Fibroblast of the aortic adventitia (primary cell): ENCODE measurements at regions not wholly inside any gene's neighbourhood (a gene's known extent, or its start where the extent isn't known, plus 50 kb on each side); places are given as distances from the start of the nearest gene placed in this dataset.

Experiments used
- DNase-seq: peaks from one replicate; pipeline ENCODE4 v3.0.0-alpha.2; 2010; ENCODE audit warnings: low read depth
- H3K4me3 ChIP-seq: 2 replicates; pipeline ENCODE4 v1.5.1; 2011; ENCODE audit warnings: low read depth, mild to moderate bottlenecking, control low read depth, low read length, moderate library complexity
- TF ChIP-seq, protein P1 (sequence below): IDR thresholded peaks from 2 replicates; pipeline ENCODE4 v1.5.1; 2011; ENCODE audit warnings: mild to moderate bottlenecking, low read length, control low read depth, inconsistent platforms; ENCODE audit not compliant: insufficient read depth

- no peak for DNase-seq
- no peak overlapping the region for H3K4me3 ChIP-seq
- TF ChIP-seq, protein P1, sequence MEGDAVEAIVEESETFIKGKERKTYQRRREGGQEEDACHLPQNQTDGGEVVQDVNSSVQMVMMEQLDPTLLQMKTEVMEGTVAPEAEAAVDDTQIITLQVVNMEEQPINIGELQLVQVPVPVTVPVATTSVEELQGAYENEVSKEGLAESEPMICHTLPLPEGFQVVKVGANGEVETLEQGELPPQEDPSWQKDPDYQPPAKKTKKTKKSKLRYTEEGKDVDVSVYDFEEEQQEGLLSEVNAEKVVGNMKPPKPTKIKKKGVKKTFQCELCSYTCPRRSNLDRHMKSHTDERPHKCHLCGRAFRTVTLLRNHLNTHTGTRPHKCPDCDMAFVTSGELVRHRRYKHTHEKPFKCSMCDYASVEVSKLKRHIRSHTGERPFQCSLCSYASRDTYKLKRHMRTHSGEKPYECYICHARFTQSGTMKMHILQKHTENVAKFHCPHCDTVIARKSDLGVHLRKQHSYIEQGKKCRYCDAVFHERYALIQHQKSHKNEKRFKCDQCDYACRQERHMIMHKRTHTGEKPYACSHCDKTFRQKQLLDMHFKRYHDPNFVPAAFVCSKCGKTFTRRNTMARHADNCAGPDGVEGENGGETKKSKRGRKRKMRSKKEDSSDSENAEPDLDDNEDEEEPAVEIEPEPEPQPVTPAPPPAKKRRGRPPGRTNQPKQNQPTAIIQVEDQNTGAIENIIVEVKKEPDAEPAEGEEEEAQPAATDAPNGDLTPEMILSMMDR: no peak
These were observed 67.8 kb downstream of the RASSF10 start for GRCh38 chr11:13076961-13077360.

- no peak overlapping the region for H3K4me3 ChIP-seq
- TF ChIP-seq, protein P1: no peak
- no peak for DNase-seq
These were observed 71.7 kb downstream of the RASSF10 start for GRCh38 chr11:13080861-13081260.

- H3K4me3 ChIP-seq: no peak overlapping the region
- DNase-seq: no peak
- TF ChIP-seq, protein P1: no peak
These were observed 73.5 kb downstream of the RASSF10 start for GRCh38 chr11:13082588-13082987.

GRCh38 chr11:13090228-13090708 lies 81.2 kb downstream of the RASSF10 start:
- TF ChIP-seq, protein P1: no peak

DNA sequence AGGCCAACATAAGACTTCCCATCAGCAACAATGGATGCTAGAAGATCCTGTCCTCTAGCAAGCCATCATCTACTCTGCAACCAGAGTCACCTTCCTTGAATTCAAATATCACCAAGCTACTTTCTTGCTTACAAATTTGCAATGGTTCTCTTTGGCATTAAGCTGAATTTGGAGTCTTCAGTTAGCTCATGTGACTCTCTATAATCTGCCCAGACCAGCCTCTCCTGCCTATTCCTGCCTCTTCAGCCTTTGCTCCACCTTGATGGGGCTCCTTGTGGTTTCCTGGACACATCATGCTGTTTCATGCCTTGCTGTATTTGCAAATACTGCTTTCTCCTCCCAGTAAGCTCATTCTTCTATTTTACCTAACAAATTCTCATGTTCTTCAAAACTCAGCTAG lies 82.3 kb downstream of the RASSF10 start:
- TF ChIP-seq, protein P1: no peak
- no peak overlapping the region for H3K4me3 ChIP-seq

More at GRCh38 chr11:13090228-13090708, 81.2 kb downstream of the RASSF10 start:
- no peak overlapping the region for H3K4me3 ChIP-seq
- DNase-seq: no peak

GRCh38 chr11:13091804-13092203 lies 82.7 kb downstream of the RASSF10 start:
- TF ChIP-seq, protein P1: no peak
- DNase-seq: no peak
- no peak overlapping the region for H3K4me3 ChIP-seq

More for the DNA sequence above, 82.3 kb downstream of the RASSF10 start:
- DNase-seq: no peak
